Spleen (tissue), 7 donors: ENCODE measurements at regions not wholly inside any gene's neighbourhood (a gene's known extent, or its start where the extent isn't known, plus 50 kb on each side); places are given as distances from the start of the nearest gene placed in this dataset.

ENCODE experiments used
- POLR2AphosphoS5 ChIP-seq, 3 donors: sonication (generic); formaldehyde crosslinking; IDR thresholded peaks; one replicate each; pipeline ENCODE4 v1.5.1; 2017; ENCODE audit warnings: antibody characterized with exemption in 3 of 3
- TF ChIP-seq, protein P1 (sequence below), 11 experiments: fragments of 200-600 bp in 7 of 11; fragments of 450-650 bp in 4 of 11; sonication (generic) in 4 of 11; IDR thresholded peaks in 8 of 11; conservative IDR thresholded peaks in 3 of 11; 1 replicate in 7 of 11; 2 replicates in 4 of 11; pipeline versions ENCODE4 v1.4.0 to v1.8.0; 2016 to 2021; ENCODE audit warnings: antibody characterized with exemption in 11 of 11, inconsistent platforms in 4 of 11, mild to moderate bottlenecking in 1 of 11
- donor health status: DM: no; HTN: no; CAD: no; lungs with moderate emphysema.
- donor health status: DM: no; HTN: no; CAD: no.
- donor health status: DM: no; HTN: no; CAD: no.

GRCh38 chr3:150090006-150090405 lies 119.3 kb upstream of the PFN2 start:
- TF ChIP-seq, protein P1, sequence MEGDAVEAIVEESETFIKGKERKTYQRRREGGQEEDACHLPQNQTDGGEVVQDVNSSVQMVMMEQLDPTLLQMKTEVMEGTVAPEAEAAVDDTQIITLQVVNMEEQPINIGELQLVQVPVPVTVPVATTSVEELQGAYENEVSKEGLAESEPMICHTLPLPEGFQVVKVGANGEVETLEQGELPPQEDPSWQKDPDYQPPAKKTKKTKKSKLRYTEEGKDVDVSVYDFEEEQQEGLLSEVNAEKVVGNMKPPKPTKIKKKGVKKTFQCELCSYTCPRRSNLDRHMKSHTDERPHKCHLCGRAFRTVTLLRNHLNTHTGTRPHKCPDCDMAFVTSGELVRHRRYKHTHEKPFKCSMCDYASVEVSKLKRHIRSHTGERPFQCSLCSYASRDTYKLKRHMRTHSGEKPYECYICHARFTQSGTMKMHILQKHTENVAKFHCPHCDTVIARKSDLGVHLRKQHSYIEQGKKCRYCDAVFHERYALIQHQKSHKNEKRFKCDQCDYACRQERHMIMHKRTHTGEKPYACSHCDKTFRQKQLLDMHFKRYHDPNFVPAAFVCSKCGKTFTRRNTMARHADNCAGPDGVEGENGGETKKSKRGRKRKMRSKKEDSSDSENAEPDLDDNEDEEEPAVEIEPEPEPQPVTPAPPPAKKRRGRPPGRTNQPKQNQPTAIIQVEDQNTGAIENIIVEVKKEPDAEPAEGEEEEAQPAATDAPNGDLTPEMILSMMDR (IDR thresholded peaks at IDR 0.05 in 8 of 11, conservative IDR thresholded peaks at IDR 0.05 in 3 of 11) = no peak
- no peak for TF ChIP-seq POLR2AphosphoS5 (IDR thresholded peaks at IDR 0.05)
